ENCODE measurements at regions not wholly inside any gene's neighbourhood (a gene's known extent, or its start where the extent isn't known, plus 50 kb on each side); places are given as distances from the start of the nearest gene placed in this dataset.
"Not testable (repeated sequence)": the region's sequence is repeated elsewhere in the genome, so short reads cannot be mapped to it uniquely, and the experiment has no call there.

GRCh38 chr9:30799527-30800101 is 1584.8 kb upstream of the ACO1 start:
- no peak for DNase-seq (ENCODE audit: low read depth in 4 of 4, low spot score in 1 of 4)

- DNase-seq (ENCODE audit: low read depth in 4 of 4, low spot score in 1 of 4): no peak
Measured at GRCh38 chr9:30800421-30800820, 1584.0 kb upstream of the ACO1 start.

- DNase-seq (ENCODE audit: low read depth in 4 of 4, low spot score in 1 of 4): no peak
Measured at GRCh38 chr9:30812821-30813220, 1571.6 kb upstream of the ACO1 start.

GRCh38 chr9:30815585-30815984 is 1568.9 kb upstream of the ACO1 start:
- no peak for DNase-seq (ENCODE audit: low read depth in 4 of 4, low spot score in 1 of 4)

GRCh38 chr9:30845136-30845535 is 1539.3 kb upstream of the ACO1 start:
- DNase-seq (ENCODE audit: low read depth in 4 of 4, low spot score in 1 of 4): no peak

- no peak for DNase-seq (ENCODE audit: low read depth in 4 of 4, low spot score in 1 of 4)
Measured at GRCh38 chr9:30846651-30847050, 1537.8 kb upstream of the ACO1 start.

- DNase-seq (ENCODE audit: low read depth in 4 of 4, low spot score in 1 of 4): no peak
Measured at GRCh38 chr9:30851600-30851999, 1532.8 kb upstream of the ACO1 start.

- DNase-seq (ENCODE audit: low read depth in 4 of 4, low spot score in 1 of 4): no peak
Measured at GRCh38 chr9:30900706-30901105, 1483.7 kb upstream of the ACO1 start.

- no peak for DNase-seq (ENCODE audit: low read depth in 4 of 4, low spot score in 1 of 4)
Measured at GRCh38 chr9:30913331-30913730, 1471.1 kb upstream of the ACO1 start.

GRCh38 chr9:30915451-30915850 is 1469.0 kb upstream of the ACO1 start:
- no peak for DNase-seq (ENCODE audit: low read depth in 4 of 4, low spot score in 1 of 4)

- no peak for DNase-seq (ENCODE audit: low read depth in 4 of 4, low spot score in 1 of 4)
Measured at GRCh38 chr9:30925126-30925525, 1459.3 kb upstream of the ACO1 start.

GRCh38 chr9:30925635-30926034 is 1458.8 kb upstream of the ACO1 start:
- DNase-seq (ENCODE audit: low read depth in 4 of 4, low spot score in 1 of 4): no peak

- no peak for DNase-seq (ENCODE audit: low read depth in 4 of 4, low spot score in 1 of 4)
Measured at GRCh38 chr9:30928045-30928444, 1456.4 kb upstream of the ACO1 start.

- no peak for DNase-seq (ENCODE audit: low read depth in 4 of 4, low spot score in 1 of 4)
Measured at GRCh38 chr9:30932226-30932625, 1452.2 kb upstream of the ACO1 start.

- no peak for DNase-seq (ENCODE audit: low read depth in 4 of 4, low spot score in 1 of 4)
Measured at GRCh38 chr9:30935730-30936129, 1448.7 kb upstream of the ACO1 start.

- no peak for DNase-seq (ENCODE audit: low read depth in 4 of 4, low spot score in 1 of 4)
Measured at GRCh38 chr9:30937106-30937505, 1447.3 kb upstream of the ACO1 start.

- not testable (repeated sequence) for DNase-seq (ENCODE audit: low read depth in 4 of 4, low spot score in 1 of 4)
Measured at GRCh38 chr9:30942852-30943251, 1441.6 kb upstream of the ACO1 start.

GRCh38 chr9:30943446-30944224 is 1440.8 kb upstream of the ACO1 start:
- no peak for DNase-seq (ENCODE audit: low read depth in 4 of 4, low spot score in 1 of 4)

GRCh38 chr9:30944225-30944569 is 1440.2 kb upstream of the ACO1 start:
- no peak for DNase-seq (ENCODE audit: low read depth in 4 of 4, low spot score in 1 of 4)

GRCh38 chr9:30944741-30945280 is 1439.6 kb upstream of the ACO1 start:
- no peak for DNase-seq (ENCODE audit: low read depth in 4 of 4, low spot score in 1 of 4)

GRCh38 chr9:30964332-30964731 is 1420.1 kb upstream of the ACO1 start:
- no peak for DNase-seq (ENCODE audit: low read depth in 4 of 4, low spot score in 1 of 4)

GRCh38 chr9:30967476-30967875 is 1417.0 kb upstream of the ACO1 start:
- no peak for DNase-seq (ENCODE audit: low read depth in 4 of 4, low spot score in 1 of 4)

- DNase-seq (ENCODE audit: low read depth in 4 of 4, low spot score in 1 of 4): no peak
Measured at GRCh38 chr9:30970186-30970585, 1414.3 kb upstream of the ACO1 start.

Data from stimulated activated CD4-positive, alpha-beta T cell treated with anti-CD3 and anti-CD28 coated beads, Interleukin-1b, Interleukin-23, amount 100 ng/mL, for 24 hours (primary cell).